Neural progenitor cell (in vitro differentiated cells): ENCODE measurements at regions not wholly inside any gene's neighbourhood (a gene's known extent, or its start where the extent isn't known, plus 50 kb on each side); places are given as distances from the start of the nearest gene placed in this dataset.

ENCODE experiments used
- DNase-seq: peaks from one replicate; pipeline ENCODE4 v3.0.0-alpha.2; 2016; ENCODE audit warnings: low spot score
- H2AFZ ChIP-seq: fragments of 200-600 bp; sonication (generic); replicated peaks from 2 replicates; pipeline ENCODE4 v1.6.1; 2016; ENCODE audit warnings: antibody characterized with exemption
- H3F3A ChIP-seq: fragments of 200-600 bp; sonication (generic); 2 replicates; pipeline ENCODE4 v1.6.1; 2016; ENCODE audit warnings: antibody characterized with exemption, low read depth
- H3K27ac ChIP-seq: fragments of 200-600 bp; sonication (generic); 2 replicates; pipeline ENCODE4 v1.5.1; 2016; ENCODE audit warnings: mild to moderate bottlenecking
- H3K27me3 ChIP-seq: fragments of 200-600 bp; sonication (generic); 2 replicates; pipeline ENCODE4 v1.6.1; 2016; ENCODE audit warnings: mild to moderate bottlenecking, moderate library complexity
- H3K36me3 ChIP-seq: fragments of 200-600 bp; sonication (generic); 2 replicates; pipeline ENCODE4 v1.5.1; 2016
- H3K4me1 ChIP-seq: fragments of 200-600 bp; sonication (generic); 2 replicates; pipeline ENCODE4 v1.6.1; 2016; ENCODE audit warnings: mixed run types
- H3K4me2 ChIP-seq: fragments of 200-600 bp; sonication (generic); 2 replicates; pipeline ENCODE4 v1.6.1; 2016
- H3K4me3 ChIP-seq: fragments of 200-600 bp; sonication (generic); 2 replicates; pipeline ENCODE4 v1.5.1; 2016
- H3K79me2 ChIP-seq: fragments of 200-600 bp; sonication (generic); 2 replicates; pipeline ENCODE4 v1.6.1; 2016; ENCODE audit warnings: low read depth
- H3K9ac ChIP-seq: fragments of 200-600 bp; sonication (generic); 2 replicates; pipeline ENCODE4 v1.6.1; 2016
- H3K9me3 ChIP-seq: fragments of 200-600 bp; sonication (generic); 2 replicates; pipeline ENCODE4 v1.5.1; 2016; ENCODE audit warnings: low read depth
- H4K20me1 ChIP-seq: fragments of 200-600 bp; sonication (generic); 2 replicates; pipeline ENCODE4 v1.6.1; 2016; ENCODE audit warnings: low read depth
- H3K27ac Mint-ChIP-seq: 3 replicates; pipeline ENCODE4 v1.8.0; 2021; ENCODE audit warnings: mixed read lengths
- H3K27me3 Mint-ChIP-seq: 2 replicates; pipeline ENCODE4 v1.8.0; 2022; ENCODE audit warnings: low read depth, mild to moderate bottlenecking, inconsistent platforms, moderate library complexity, mixed read lengths; ENCODE audit not compliant: insufficient read depth
- H3K36me3 Mint-ChIP-seq: 3 replicates; pipeline ENCODE4 v1.8.0; 2021; ENCODE audit warnings: mixed read lengths
- H3K4me1 Mint-ChIP-seq: 3 replicates; pipeline ENCODE4 v1.8.0; 2021; ENCODE audit warnings: mixed read lengths
- H3K4me3 Mint-ChIP-seq: 3 replicates; pipeline ENCODE4 v1.8.0; 2021; ENCODE audit warnings: mild to moderate bottlenecking, moderate library complexity, mixed read lengths
- H3K9me3 Mint-ChIP-seq: 3 replicates; pipeline ENCODE4 v1.8.0; 2020; ENCODE audit warnings: mixed read lengths
- EZH2 ChIP-seq: fragments of 200-600 bp; sonication (generic); IDR thresholded peaks from 2 replicates; pipeline ENCODE4 v1.6.1; 2017; ENCODE audit warnings: antibody characterized with exemption, mild to moderate bottlenecking, moderate library complexity
- EZH2phosphoT487 ChIP-seq: fragments of 200-600 bp; sonication (generic); IDR thresholded peaks from 2 replicates; pipeline ENCODE4 v1.6.1; 2017; ENCODE audit warnings: antibody characterized with exemption
- TF ChIP-seq, protein P1 (sequence below): fragments of 200-600 bp; sonication (generic); IDR thresholded peaks from 2 replicates; pipeline ENCODE4 v1.5.1; 2017; ENCODE audit warnings: antibody characterized with exemption, mild to moderate bottlenecking

DNA sequence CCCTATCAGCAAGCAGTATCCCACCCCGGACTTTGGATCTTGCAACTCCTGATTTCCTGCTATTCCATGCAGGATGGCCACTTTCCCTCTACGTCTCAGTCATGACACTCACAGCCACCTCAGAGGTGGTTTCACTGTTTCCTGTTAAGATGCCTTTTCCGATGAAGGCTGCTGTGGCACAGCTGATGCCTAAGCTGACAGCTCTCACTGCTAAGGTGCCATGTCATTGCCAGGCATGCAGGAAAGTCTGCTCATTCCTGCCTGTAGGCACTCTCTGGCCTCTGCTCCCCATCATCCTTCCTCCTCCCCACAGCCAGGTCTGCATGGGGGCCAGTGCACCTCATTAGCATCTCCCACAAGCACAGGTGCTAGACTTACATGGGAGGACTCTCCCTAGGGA lies 173.0 kb downstream of the CBLN1 start:
- H3K4me1 ChIP-seq, result peaks cover 7% of the 10 kb centered on the region
- TF ChIP-seq EZH2, result no peak
- TF ChIP-seq EZH2phosphoT487, result no peak
- TF ChIP-seq, protein P1, sequence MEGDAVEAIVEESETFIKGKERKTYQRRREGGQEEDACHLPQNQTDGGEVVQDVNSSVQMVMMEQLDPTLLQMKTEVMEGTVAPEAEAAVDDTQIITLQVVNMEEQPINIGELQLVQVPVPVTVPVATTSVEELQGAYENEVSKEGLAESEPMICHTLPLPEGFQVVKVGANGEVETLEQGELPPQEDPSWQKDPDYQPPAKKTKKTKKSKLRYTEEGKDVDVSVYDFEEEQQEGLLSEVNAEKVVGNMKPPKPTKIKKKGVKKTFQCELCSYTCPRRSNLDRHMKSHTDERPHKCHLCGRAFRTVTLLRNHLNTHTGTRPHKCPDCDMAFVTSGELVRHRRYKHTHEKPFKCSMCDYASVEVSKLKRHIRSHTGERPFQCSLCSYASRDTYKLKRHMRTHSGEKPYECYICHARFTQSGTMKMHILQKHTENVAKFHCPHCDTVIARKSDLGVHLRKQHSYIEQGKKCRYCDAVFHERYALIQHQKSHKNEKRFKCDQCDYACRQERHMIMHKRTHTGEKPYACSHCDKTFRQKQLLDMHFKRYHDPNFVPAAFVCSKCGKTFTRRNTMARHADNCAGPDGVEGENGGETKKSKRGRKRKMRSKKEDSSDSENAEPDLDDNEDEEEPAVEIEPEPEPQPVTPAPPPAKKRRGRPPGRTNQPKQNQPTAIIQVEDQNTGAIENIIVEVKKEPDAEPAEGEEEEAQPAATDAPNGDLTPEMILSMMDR, result no peak
- H3K9me3 ChIP-seq, result no peaks in the 10 kb centered on the region
- H2AFZ ChIP-seq, result no peak overlapping the region
- H3K4me2 ChIP-seq, result no peak overlapping the region
- Mint-ChIP-seq H3K4me1 (no peaks in the 10 kb centered on the region), H3K4me3 (no peak overlapping the region), H3K27ac (no peak overlapping the region), H3K9me3 (no peaks in the 10 kb centered on the region), H3K36me3 (no peaks in the 10 kb centered on the region), H3K27me3 (peaks cover 10% of the 10 kb centered on the region)
- no peaks in the 10 kb centered on the region for H3F3A ChIP-seq
- no peaks in the 10 kb centered on the region for H3K79me2 ChIP-seq
- H3K4me3 ChIP-seq, result no peak overlapping the region
- H3K36me3 ChIP-seq, result no peaks in the 10 kb centered on the region
- H3K27ac ChIP-seq, result no peak overlapping the region
- no peaks in the 10 kb centered on the region for H3K27me3 ChIP-seq
- no peaks in the 10 kb centered on the region for H4K20me1 ChIP-seq
- no peak for DNase-seq
- H3K9ac ChIP-seq, result no peak overlapping the region

DNA sequence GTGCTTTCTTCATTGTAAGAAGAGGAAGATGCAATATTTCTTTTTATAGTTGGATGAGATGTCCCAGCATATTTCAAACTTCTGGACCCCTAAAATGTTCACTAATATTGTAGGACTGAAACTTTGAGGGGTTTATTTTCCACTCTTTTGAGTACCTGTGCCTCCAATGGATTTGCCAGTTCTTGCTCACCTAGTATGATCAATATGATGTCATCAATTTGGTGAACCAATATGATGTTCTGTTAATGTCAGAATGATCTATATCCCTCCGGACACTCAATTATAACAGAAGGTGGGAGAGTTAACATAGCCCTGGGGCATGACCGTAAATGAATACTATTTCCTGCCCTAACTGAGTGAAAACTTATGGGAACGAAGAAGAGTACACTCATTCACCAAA lies 178.3 kb downstream of the CBLN1 start:
- Histone ChIP-seq H3K27ac (no peak overlapping the region), H3K9ac (no peak overlapping the region), H3K4me2 (no peak overlapping the region), H3K79me2 (no peaks in the 10 kb centered on the region), H3K4me3 (no peak overlapping the region), H3K4me1 (peaks cover 7% of the 10 kb centered on the region), H3K9me3 (no peaks in the 10 kb centered on the region), H4K20me1 (no peaks in the 10 kb centered on the region), H3K36me3 (no peaks in the 10 kb centered on the region), H3K27me3 (no peaks in the 10 kb centered on the region), H3F3A (no peaks in the 10 kb centered on the region), H2AFZ (no peak overlapping the region)
- Mint-ChIP-seq H3K4me3 (no peak overlapping the region), H3K9me3 (no peaks in the 10 kb centered on the region), H3K27me3 (peaks cover 6% of the 10 kb centered on the region), H3K36me3 (no peaks in the 10 kb centered on the region), H3K4me1 (no peaks in the 10 kb centered on the region), H3K27ac (no peak overlapping the region)
- TF ChIP-seq, protein P1, result no peak
- TF ChIP-seq EZH2phosphoT487, result no peak
- no peak for TF ChIP-seq EZH2
- no peak for DNase-seq

DNA sequence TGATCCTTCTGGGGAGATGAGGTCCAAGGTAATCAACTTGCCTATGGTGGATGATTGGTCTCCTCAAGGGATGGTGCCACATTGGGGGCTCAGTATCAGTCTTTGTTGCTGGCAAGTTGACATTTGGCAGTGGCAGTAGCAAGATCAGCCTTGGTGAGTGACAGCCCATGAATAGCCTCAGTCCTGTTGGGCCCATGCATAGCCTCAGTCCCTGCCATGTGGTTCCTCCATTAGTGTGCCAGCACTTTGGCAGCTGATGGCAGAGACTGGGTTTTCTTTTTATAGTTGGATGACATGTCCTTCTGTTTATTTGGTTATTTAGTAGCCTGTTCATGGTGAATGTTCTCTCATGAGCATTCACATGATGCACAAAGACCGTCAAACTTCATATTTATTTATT lies 179.6 kb downstream of the CBLN1 start:
- H3K4me1 Mint-ChIP-seq, result no peaks in the 10 kb centered on the region
- no peak overlapping the region for H3K27ac Mint-ChIP-seq
- no peaks in the 10 kb centered on the region for H3K79me2 ChIP-seq
- H3K9me3 ChIP-seq, result no peaks in the 10 kb centered on the region
- H2AFZ ChIP-seq, result no peak overlapping the region
- H3K4me1 ChIP-seq, result peaks cover 2% of the 10 kb centered on the region
- no peaks in the 10 kb centered on the region for H3K9me3 Mint-ChIP-seq
- no peak overlapping the region for H3K4me3 ChIP-seq
- no peak overlapping the region for H3K27ac ChIP-seq
- no peaks in the 10 kb centered on the region for H3K36me3 Mint-ChIP-seq
- no peaks in the 10 kb centered on the region for H3K36me3 ChIP-seq
- H3F3A ChIP-seq, result no peaks in the 10 kb centered on the region
- TF ChIP-seq EZH2phosphoT487 (no peak), EZH2 (no peak)
- no peaks in the 10 kb centered on the region for H3K27me3 ChIP-seq
- H4K20me1 ChIP-seq, result no peaks in the 10 kb centered on the region
- H3K27me3 Mint-ChIP-seq, result peaks cover 7% of the 10 kb centered on the region
- DNase-seq, result no peak
- H3K4me2 ChIP-seq, result no peak overlapping the region
- H3K9ac ChIP-seq, result no peak overlapping the region
- H3K4me3 Mint-ChIP-seq, result no peak overlapping the region

DNA sequence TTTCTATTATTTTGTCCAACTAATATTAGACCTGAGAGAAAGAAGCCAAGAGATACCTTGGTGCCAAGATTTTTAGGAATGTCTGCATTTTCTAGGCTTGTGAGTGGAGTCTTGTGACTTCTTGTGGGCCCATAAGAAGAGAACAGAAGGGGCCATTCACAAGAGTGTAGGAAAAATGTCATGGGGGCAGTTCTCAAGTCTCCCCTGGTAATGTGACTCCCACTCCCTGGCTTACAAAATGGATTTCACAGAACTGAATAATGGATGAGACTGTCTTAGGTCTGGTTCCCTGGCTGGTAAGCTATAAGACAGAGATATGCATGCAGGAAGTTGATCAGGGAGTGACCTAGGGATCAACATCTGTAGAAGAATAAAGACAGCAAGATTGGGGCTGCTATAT lies 181.3 kb downstream of the CBLN1 start:
- H3K9ac ChIP-seq, result no peak overlapping the region
- Mint-ChIP-seq H3K27ac (no peak overlapping the region), H3K4me3 (no peak overlapping the region), H3K4me1 (no peaks in the 10 kb centered on the region), H3K27me3 (peaks cover 5% of the 10 kb centered on the region), H3K36me3 (no peaks in the 10 kb centered on the region), H3K9me3 (no peaks in the 10 kb centered on the region)
- H3K27ac ChIP-seq, result no peak overlapping the region
- no peak overlapping the region for H2AFZ ChIP-seq
- TF ChIP-seq, protein P1, result no peak
- TF ChIP-seq EZH2 (no peak), EZH2phosphoT487 (no peak)
- H3K9me3 ChIP-seq, result no peaks in the 10 kb centered on the region
- peaks cover 7% of the 10 kb centered on the region for H3K27me3 ChIP-seq
- no peak overlapping the region for H3K4me3 ChIP-seq
- DNase-seq, result no peak
- peaks cover 8% of the 10 kb centered on the region for H3K4me1 ChIP-seq
- H3K4me2 ChIP-seq, result no peak overlapping the region
- no peaks in the 10 kb centered on the region for H3K79me2 ChIP-seq
- no peaks in the 10 kb centered on the region for H3F3A ChIP-seq
- H4K20me1 ChIP-seq, result no peaks in the 10 kb centered on the region
- H3K36me3 ChIP-seq, result no peaks in the 10 kb centered on the region
